Activated T-cell treated with anti-CD3 and anti-CD28 coated beads, Interleukin-2, amount 50 U/mL, for 24 hours (primary cell): ENCODE measurements at regions not wholly inside any gene's neighbourhood (a gene's known extent, or its start where the extent isn't known, plus 50 kb on each side); places are given as distances from the start of the nearest gene placed in this dataset.
"Not testable (repeated sequence)": the region's sequence is repeated elsewhere in the genome, so short reads cannot be mapped to it uniquely, and the experiment has no call there.

Source experiments
- DNase-seq: peaks from one replicate; pipeline ENCODE4 v3.0.0-alpha.2; 2020
- H3K27ac Mint-ChIP-seq: 2 replicates; pipeline ENCODE4 v1.8.0; 2020; ENCODE audit warnings: mild to moderate bottlenecking, mixed read lengths
- H3K27me3 Mint-ChIP-seq: 2 replicates; pipeline ENCODE4 v1.8.0; 2020; ENCODE audit warnings: mixed read lengths
- H3K36me3 Mint-ChIP-seq: 2 replicates; pipeline ENCODE4 v1.8.0; 2020; ENCODE audit warnings: low read depth, mixed read lengths
- H3K4me1 Mint-ChIP-seq: 2 replicates; pipeline ENCODE4 v1.8.0; 2020; ENCODE audit warnings: low read depth, mixed read lengths
- H3K4me3 Mint-ChIP-seq: 2 replicates; pipeline ENCODE4 v1.8.0; 2020; ENCODE audit warnings: mild to moderate bottlenecking, moderate library complexity, mixed read lengths
- H3K9me3 Mint-ChIP-seq: 2 replicates; pipeline ENCODE4 v1.8.0; 2020; ENCODE audit warnings: mixed read lengths

DNA sequence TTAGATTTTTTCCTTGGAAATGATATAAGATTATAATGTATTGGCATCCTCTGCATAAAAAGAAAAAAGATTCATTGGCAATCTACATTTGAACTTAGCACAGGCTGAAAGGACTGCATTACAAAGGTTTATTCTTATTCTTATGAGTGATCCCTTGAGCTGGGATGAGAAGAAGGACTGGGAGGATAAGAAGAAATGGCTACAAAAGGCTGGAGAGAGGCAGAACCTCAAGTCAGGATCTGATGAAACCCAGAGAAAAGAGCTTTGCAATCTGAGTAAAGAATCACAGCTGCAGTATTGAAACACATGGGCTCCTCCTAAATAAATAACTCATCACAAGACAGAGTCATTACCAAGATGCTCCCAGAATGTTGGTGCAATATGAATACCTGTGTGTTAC lies 1635.4 kb upstream of the FLRT2 start:
- Mint-ChIP-seq H3K27me3 (no peaks in the 10 kb centered on the region), H3K4me3 (no peak overlapping the region), H3K36me3 (no peaks in the 10 kb centered on the region), H3K27ac (no peak overlapping the region), H3K4me1 (no peaks in the 10 kb centered on the region), H3K9me3 (peaks cover 3% of the 10 kb centered on the region)
- no peak for DNase-seq

- H3K27ac Mint-ChIP-seq, H3K27me3 Mint-ChIP-seq, H3K4me1 Mint-ChIP-seq, H3K4me3 Mint-ChIP-seq, H3K9me3 Mint-ChIP-seq, DNase-seq, H3K36me3 Mint-ChIP-seq: not testable (repeated sequence)
Measured at GRCh38 chr14:83898558-83898957, 1631.4 kb upstream of the FLRT2 start.

DNA sequence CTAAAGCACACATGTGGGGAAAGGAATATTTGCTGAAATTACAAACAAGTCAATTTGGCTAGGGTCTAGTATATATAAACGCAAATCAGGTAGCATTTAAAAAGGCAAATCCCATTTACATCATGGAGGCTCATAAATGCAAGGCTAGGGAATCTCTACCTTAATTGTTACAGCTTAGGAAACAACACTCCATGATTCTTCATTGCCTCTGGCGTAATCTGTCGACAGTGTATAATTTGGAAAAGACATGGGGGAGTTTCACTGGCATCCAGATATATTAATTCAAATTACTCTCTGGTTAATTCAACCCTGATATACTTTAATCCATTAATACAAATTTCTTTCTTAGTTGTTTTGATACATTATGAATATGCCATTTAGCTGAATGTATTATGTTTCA lies 1630.2 kb upstream of the FLRT2 start:
- Mint-ChIP-seq H3K36me3 (no peaks in the 10 kb centered on the region), H3K4me3 (no peak overlapping the region)

DNA sequence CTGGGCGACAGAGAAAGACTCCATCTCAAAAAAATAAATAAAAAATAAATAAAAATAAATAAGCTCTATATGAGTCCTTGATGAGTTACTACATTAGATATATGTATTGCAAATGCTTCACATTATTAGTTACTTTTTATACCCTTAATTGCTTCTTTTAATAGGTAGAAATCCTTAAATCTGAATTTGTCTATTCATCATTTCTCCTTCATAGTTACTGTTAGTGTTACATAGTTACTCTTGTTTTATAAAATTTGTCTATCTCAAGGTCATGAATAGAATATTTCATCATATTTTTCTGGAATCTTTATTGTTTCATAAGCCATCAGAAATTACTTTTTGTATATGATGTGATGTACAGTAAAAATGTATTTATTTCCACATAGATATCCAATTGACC lies 1624.8 kb upstream of the FLRT2 start:
- peaks cover 11% of the 10 kb centered on the region for H3K9me3 Mint-ChIP-seq
- H3K36me3 Mint-ChIP-seq, result no peaks in the 10 kb centered on the region
- no peak overlapping the region for H3K27ac Mint-ChIP-seq
- DNase-seq, result no peak
- no peaks in the 10 kb centered on the region for H3K4me1 Mint-ChIP-seq
- H3K4me3 Mint-ChIP-seq, result no peak overlapping the region
- no peaks in the 10 kb centered on the region for H3K27me3 Mint-ChIP-seq

More for the DNA sequence above, 1630.2 kb upstream of the FLRT2 start:
- no peaks in the 10 kb centered on the region for H3K27me3 Mint-ChIP-seq
- H3K4me1 Mint-ChIP-seq, result no peaks in the 10 kb centered on the region
- no peak for DNase-seq
- no peak overlapping the region for H3K27ac Mint-ChIP-seq
- peaks cover 10% of the 10 kb centered on the region for H3K9me3 Mint-ChIP-seq

DNA sequence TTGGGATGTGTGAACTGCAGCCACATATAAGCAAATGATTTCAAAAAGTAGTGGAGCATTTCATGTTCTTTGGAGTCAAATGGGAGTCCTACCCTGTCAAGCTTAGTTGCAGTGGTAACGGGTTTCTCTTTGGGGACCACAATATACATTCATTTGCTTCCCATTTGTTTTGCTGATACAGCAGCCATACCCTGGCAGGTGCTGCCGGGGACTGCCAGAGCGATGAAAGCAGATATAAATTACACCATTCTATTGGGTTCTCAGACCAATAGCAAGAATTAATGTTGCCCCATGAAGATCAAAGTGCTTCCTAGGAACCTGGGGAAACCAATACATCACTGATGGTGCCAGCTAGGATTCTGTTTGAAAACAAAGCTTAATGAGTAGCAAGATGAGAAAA lies 1621.5 kb upstream of the FLRT2 start:
- DNase-seq, result no peak
- H3K27me3 Mint-ChIP-seq, result no peaks in the 10 kb centered on the region
- no peak overlapping the region for H3K27ac Mint-ChIP-seq
- no peak overlapping the region for H3K4me3 Mint-ChIP-seq
- H3K4me1 Mint-ChIP-seq, result no peaks in the 10 kb centered on the region
- H3K9me3 Mint-ChIP-seq, result peaks cover 16% of the 10 kb centered on the region
- H3K36me3 Mint-ChIP-seq, result no peaks in the 10 kb centered on the region

- Mint-ChIP-seq H3K27ac (no peak overlapping the region), H3K36me3 (no peaks in the 10 kb centered on the region), H3K4me1 (no peaks in the 10 kb centered on the region), H3K4me3 (no peak overlapping the region), H3K27me3 (no peaks in the 10 kb centered on the region), H3K9me3 (peaks cover 17% of the 10 kb centered on the region)
- DNase-seq, result no peak
Measured at GRCh38 chr14:83909507-83909906, 1620.4 kb upstream of the FLRT2 start.

DNA sequence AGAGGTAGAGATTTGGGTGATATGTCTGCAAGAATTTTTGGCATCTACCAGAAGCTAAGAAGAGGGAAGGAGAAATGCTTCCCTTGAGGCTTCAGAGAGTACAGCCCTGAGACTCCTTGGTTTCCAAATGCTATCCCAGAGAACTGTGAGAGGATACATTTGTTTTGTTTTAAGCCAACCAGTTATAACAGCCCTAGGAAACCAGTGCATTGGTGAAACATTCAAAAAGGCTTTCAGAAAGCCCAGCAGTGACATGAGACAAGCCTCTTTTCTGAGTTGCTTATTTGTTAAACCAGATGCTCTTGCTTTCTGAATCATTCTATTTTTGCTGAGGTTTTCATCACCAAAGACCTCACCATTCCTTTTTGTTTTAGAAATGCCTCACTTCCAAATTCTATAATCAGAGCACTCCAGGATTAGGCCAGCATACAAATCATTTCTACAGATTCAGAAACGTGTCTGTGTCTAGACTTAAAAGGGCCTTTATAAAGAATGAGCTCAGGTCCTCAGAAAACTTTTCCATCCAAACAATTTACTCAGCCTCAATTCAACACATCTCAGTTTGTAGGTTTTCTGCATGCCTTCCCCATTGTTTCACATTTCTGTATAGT lies 1617.8 kb upstream of the FLRT2 start:
- DNase-seq, result no peak
- peaks cover 24% of the 10 kb centered on the region for H3K9me3 Mint-ChIP-seq
- no peak overlapping the region for H3K27ac Mint-ChIP-seq
- no peaks in the 10 kb centered on the region for H3K36me3 Mint-ChIP-seq
- H3K27me3 Mint-ChIP-seq, result no peaks in the 10 kb centered on the region
- H3K4me1 Mint-ChIP-seq, result no peaks in the 10 kb centered on the region
- no peak overlapping the region for H3K4me3 Mint-ChIP-seq

DNA sequence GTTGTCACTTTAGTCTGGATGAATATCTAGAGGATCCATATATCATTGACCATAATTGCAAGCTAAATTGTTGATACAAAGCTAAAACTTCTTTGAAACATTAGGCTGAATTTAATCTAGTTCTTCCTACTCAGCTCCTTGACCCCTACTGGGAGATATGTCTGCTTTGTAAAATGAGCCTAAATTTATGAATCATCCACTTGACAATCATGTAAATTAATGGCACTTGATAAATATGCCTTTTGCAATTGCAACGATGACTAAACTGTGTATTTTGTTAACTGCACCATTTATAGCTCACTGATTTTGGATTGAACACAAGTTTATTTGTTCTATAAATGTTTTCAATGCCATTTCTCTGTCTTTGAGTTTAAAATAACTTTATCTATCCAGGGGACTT lies 1616.5 kb upstream of the FLRT2 start:
- no peak for DNase-seq
- peaks cover 25% of the 10 kb centered on the region for H3K9me3 Mint-ChIP-seq
- no peak overlapping the region for H3K4me3 Mint-ChIP-seq
- no peak overlapping the region for H3K27ac Mint-ChIP-seq
- H3K27me3 Mint-ChIP-seq, result no peaks in the 10 kb centered on the region
- no peaks in the 10 kb centered on the region for H3K36me3 Mint-ChIP-seq
- H3K4me1 Mint-ChIP-seq, result no peaks in the 10 kb centered on the region

DNA sequence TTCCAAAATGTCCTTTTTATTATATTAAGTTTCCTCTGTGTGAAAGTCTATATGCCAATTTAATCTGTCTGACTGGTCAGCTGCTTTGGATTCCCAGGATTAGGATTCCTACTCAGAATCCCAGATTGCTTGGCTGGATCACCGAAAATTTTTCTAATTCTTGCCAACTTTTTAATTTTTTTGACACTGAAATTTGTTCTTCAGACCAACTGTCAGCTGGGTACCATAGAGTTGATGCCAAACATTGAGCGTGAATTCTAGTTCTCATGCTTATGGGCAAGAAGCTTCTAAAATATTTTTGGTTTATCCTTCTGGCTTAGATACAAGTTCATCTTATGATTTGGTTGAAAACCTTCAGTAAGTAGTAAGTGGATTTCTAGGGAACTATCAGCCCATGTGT lies 1611.4 kb upstream of the FLRT2 start:
- Mint-ChIP-seq H3K27ac (no peak overlapping the region), H3K4me3 (no peak overlapping the region), H3K27me3 (no peaks in the 10 kb centered on the region), H3K4me1 (no peaks in the 10 kb centered on the region), H3K36me3 (no peaks in the 10 kb centered on the region), H3K9me3 (peaks cover 17% of the 10 kb centered on the region)
- DNase-seq, result no peak

- peaks cover 15% of the 10 kb centered on the region for H3K9me3 Mint-ChIP-seq
- not testable (repeated sequence) for H3K36me3 Mint-ChIP-seq, DNase-seq, H3K27me3 Mint-ChIP-seq, H3K4me1 Mint-ChIP-seq, H3K4me3 Mint-ChIP-seq, H3K27ac Mint-ChIP-seq
Measured at GRCh38 chr14:83919675-83920074, 1610.3 kb upstream of the FLRT2 start.

DNA sequence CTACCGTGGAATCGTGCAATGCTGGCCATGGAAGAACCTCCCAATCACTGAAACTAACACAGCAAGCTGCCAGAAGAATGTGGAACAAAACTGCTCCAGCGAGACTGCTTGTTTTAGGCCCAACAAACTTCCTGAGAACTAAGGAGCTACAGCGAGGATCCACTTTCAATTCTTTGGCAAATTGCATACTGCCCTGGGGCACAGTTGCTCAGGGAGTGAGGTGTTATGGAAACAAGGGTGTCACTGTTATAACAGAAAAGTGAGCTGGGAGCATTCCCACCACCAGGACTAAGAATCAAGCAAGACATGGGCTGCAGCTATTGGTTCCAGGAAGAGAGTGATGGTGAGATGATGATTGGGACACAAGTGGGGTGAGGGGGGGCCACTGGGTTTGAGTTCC lies 1606.1 kb upstream of the FLRT2 start:
- Mint-ChIP-seq H3K4me1 (no peaks in the 10 kb centered on the region), H3K4me3 (no peak overlapping the region), H3K27me3 (no peaks in the 10 kb centered on the region), H3K9me3 (peaks cover 14% of the 10 kb centered on the region), H3K27ac (no peak overlapping the region), H3K36me3 (no peaks in the 10 kb centered on the region)
- DNase-seq, result no peak

DNA sequence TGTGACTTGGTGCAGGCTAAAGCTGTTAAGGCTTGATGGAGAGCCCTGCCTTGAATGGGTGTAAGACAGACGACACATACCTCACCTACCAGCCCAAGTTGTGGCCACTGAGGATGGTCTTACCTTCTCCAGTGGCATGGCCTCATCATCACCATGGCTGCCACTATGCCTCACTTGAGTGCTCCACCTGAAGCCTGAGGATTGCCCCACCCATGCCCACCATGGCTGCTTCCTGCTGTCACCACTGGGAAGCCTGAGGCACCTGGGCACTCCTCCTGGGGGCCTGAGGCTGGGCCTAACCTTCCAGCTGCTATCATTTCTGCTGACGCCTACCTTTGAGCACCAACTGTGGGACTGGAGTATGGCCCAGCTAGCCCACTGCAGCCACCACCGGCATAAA lies 1605.7 kb upstream of the FLRT2 start:
- no peaks in the 10 kb centered on the region for H3K4me1 Mint-ChIP-seq
- H3K27ac Mint-ChIP-seq, result no peak overlapping the region
- H3K36me3 Mint-ChIP-seq, result no peaks in the 10 kb centered on the region
- H3K27me3 Mint-ChIP-seq, result no peaks in the 10 kb centered on the region
- no peak for DNase-seq
- H3K9me3 Mint-ChIP-seq, result peaks cover 18% of the 10 kb centered on the region
- H3K4me3 Mint-ChIP-seq, result no peak overlapping the region

DNA sequence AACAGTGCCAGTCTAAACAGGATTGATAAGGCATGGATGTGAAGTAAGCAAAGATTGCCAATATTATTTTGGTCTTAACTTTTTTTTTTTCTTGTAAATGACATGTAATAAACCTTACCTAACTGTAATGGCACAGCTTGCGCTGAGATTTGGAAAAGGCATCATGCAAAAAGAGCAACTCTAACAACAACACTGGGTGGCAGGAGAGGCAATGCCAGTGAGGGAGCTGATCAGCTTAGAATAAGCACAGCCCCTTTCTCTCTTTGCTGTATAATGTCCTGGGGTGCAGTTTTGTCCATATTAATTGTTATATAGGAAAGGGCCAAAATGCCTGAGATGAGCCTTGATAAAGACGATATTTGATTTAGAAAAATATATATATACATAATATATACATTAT lies 1589.7 kb upstream of the FLRT2 start:
- Mint-ChIP-seq H3K27me3 (no peaks in the 10 kb centered on the region), H3K4me1 (no peaks in the 10 kb centered on the region), H3K4me3 (no peak overlapping the region), H3K27ac (no peak overlapping the region), H3K9me3 (peaks cover 31% of the 10 kb centered on the region), H3K36me3 (no peaks in the 10 kb centered on the region)
- no peak for DNase-seq

DNA sequence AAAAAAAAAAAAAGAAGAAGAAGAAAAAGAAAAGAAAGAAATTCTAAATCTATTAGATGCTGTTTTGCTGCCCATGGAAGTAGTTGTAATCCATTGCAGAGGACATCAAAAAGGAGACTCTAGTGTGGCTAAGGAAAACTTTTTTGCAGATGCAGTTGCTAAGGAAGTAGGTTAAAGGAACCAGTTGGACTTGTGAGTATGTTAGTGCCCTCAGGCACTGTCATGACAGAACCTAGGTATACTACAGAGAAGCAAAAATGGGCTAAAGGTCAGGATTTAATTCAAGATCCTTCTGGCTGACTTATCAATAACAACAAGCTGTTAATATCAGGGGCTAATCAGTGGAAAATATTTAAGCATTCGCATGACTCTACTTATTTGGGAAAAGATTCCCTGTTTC lies 1571.6 kb upstream of the FLRT2 start:
- H3K36me3 Mint-ChIP-seq, result no peaks in the 10 kb centered on the region

GRCh38 chr14:83960832-83961512 lies 1569.0 kb upstream of the FLRT2 start:
- Mint-ChIP-seq H3K4me3 (no peak overlapping the region), H3K27me3 (no peaks in the 10 kb centered on the region), H3K36me3 (no peaks in the 10 kb centered on the region), H3K9me3 (peaks cover 29% of the 10 kb centered on the region), H3K27ac (no peak overlapping the region), H3K4me1 (no peaks in the 10 kb centered on the region)
- DNase-seq, result no peak

More for the DNA sequence above, 1571.6 kb upstream of the FLRT2 start:
- Mint-ChIP-seq H3K9me3 (peaks cover 37% of the 10 kb centered on the region), H3K4me1 (no peaks in the 10 kb centered on the region), H3K27me3 (no peaks in the 10 kb centered on the region), H3K27ac (no peak overlapping the region), H3K4me3 (no peak overlapping the region)
- DNase-seq, result no peak

- peaks cover 21% of the 10 kb centered on the region for H3K9me3 Mint-ChIP-seq
- H3K27ac Mint-ChIP-seq, result no peak overlapping the region
- no peaks in the 10 kb centered on the region for H3K4me1 Mint-ChIP-seq
Measured at GRCh38 chr14:83969998-83970397, 1559.9 kb upstream of the FLRT2 start.

More at GRCh38 chr14:83969998-83970397, 1559.9 kb upstream of the FLRT2 start:
- DNase-seq, result no peak
- Mint-ChIP-seq H3K4me3 (no peak overlapping the region), H3K36me3 (no peaks in the 10 kb centered on the region), H3K27me3 (no peaks in the 10 kb centered on the region)
